ENCODE measurements at regions not wholly inside any gene's neighbourhood (a gene's known extent, or its start where the extent isn't known, plus 50 kb on each side); places are given as distances from the start of the nearest gene placed in this dataset.

GRCh38 chr2:126761256-126761980 lies 105.5 kb downstream of the GYPC start:
- TF ChIP-seq RAD21 (conservative IDR thresholded peaks at IDR 0.05 in 1 of 2, IDR thresholded peaks at IDR 0.05 in 1 of 2) (no peak), EP300 (IDR thresholded peaks at IDR 0.05) (no peak), JUNB (IDR thresholded peaks at IDR 0.05) (no peak), CHD4 (IDR thresholded peaks at IDR 0.05; ENCODE audit: borderline replicate concordance) (no peak), NFE2L2 (conservative IDR thresholded peaks at IDR 0.05; ENCODE audit: low read length) (no peak), BCL3 (IDR thresholded peaks at IDR 0.05) (no peak), POLR2A (IDR thresholded peaks at IDR 0.05; ENCODE audit: low read length) (no peak), NR3C1 (IDR thresholded peaks at IDR 0.05) (no peak)
- TF ChIP-seq, protein P1, sequence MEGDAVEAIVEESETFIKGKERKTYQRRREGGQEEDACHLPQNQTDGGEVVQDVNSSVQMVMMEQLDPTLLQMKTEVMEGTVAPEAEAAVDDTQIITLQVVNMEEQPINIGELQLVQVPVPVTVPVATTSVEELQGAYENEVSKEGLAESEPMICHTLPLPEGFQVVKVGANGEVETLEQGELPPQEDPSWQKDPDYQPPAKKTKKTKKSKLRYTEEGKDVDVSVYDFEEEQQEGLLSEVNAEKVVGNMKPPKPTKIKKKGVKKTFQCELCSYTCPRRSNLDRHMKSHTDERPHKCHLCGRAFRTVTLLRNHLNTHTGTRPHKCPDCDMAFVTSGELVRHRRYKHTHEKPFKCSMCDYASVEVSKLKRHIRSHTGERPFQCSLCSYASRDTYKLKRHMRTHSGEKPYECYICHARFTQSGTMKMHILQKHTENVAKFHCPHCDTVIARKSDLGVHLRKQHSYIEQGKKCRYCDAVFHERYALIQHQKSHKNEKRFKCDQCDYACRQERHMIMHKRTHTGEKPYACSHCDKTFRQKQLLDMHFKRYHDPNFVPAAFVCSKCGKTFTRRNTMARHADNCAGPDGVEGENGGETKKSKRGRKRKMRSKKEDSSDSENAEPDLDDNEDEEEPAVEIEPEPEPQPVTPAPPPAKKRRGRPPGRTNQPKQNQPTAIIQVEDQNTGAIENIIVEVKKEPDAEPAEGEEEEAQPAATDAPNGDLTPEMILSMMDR (IDR thresholded peaks at IDR 0.05): no peak
